ENCODE measurements at regions not wholly inside any gene's neighbourhood (a gene's known extent, or its start where the extent isn't known, plus 50 kb on each side); places are given as distances from the start of the nearest gene placed in this dataset.
"Not testable (repeated sequence)": the region's sequence is repeated elsewhere in the genome, so short reads cannot be mapped to it uniquely, and the experiment has no call there.

GRCh38 chr5:152608458-152608857, 203.4 kb upstream of the NMUR2 start:
- peak; percentile 14 for DNase-seq

- DNase-seq = no peak
Measured at GRCh38 chr5:152619756-152620155, 214.7 kb upstream of the NMUR2 start.

GRCh38 chr5:152622628-152623027, 217.5 kb upstream of the NMUR2 start:
- no peak for DNase-seq

- no peak for DNase-seq
Measured at GRCh38 chr5:152623951-152624350, 218.9 kb upstream of the NMUR2 start.

GRCh38 chr5:152625696-152626095, 220.6 kb upstream of the NMUR2 start:
- no peak for DNase-seq

GRCh38 chr5:152631221-152631620, 226.1 kb upstream of the NMUR2 start:
- DNase-seq = no peak

GRCh38 chr5:152632360-152632759, 227.3 kb upstream of the NMUR2 start:
- no peak for DNase-seq

GRCh38 chr5:152634586-152634985, 229.5 kb upstream of the NMUR2 start:
- DNase-seq = peak; percentile 44

GRCh38 chr5:152638996-152639552, 234.0 kb upstream of the NMUR2 start:
- DNase-seq = peak; percentile 62

GRCh38 chr5:152641970-152642805, 237.1 kb upstream of the NMUR2 start:
- no peak for DNase-seq

- no peak for DNase-seq
Measured at GRCh38 chr5:152642880-152643279, 237.8 kb upstream of the NMUR2 start.

- DNase-seq = no peak
Measured at GRCh38 chr5:152644029-152644728, 239.1 kb upstream of the NMUR2 start.

- no peak for DNase-seq
Measured at GRCh38 chr5:152649609-152650008, 244.5 kb upstream of the NMUR2 start.

GRCh38 chr5:152650413-152650812, 245.3 kb upstream of the NMUR2 start:
- no peak for DNase-seq

- DNase-seq = not testable (repeated sequence)
Measured at GRCh38 chr5:152659470-152659869, 254.4 kb upstream of the NMUR2 start.

GRCh38 chr5:152673601-152674000, 268.5 kb upstream of the NMUR2 start:
- no peak for DNase-seq

GRCh38 chr5:152674403-152674802, 269.3 kb upstream of the NMUR2 start:
- DNase-seq = no peak

GRCh38 chr5:152676196-152676595, 271.1 kb upstream of the NMUR2 start:
- no peak for DNase-seq

GRCh38 chr5:152683205-152683604, 278.1 kb upstream of the NMUR2 start:
- DNase-seq = no peak

GRCh38 chr5:152686931-152687330, 281.9 kb upstream of the NMUR2 start:
- DNase-seq = no peak

GRCh38 chr5:152688561-152689249, 283.6 kb upstream of the NMUR2 start:
- no peak for DNase-seq

- DNase-seq = no peak
Measured at GRCh38 chr5:152689250-152689711, 284.2 kb upstream of the NMUR2 start.

GRCh38 chr5:152694231-152694630, 289.2 kb upstream of the NMUR2 start:
- no peak for DNase-seq

Data from skin of body (tissue), 1 donor.